Ascending aorta (tissue), 2 donors: ENCODE measurements at regions not wholly inside any gene's neighbourhood (a gene's known extent, or its start where the extent isn't known, plus 50 kb on each side); places are given as distances from the start of the nearest gene placed in this dataset.

Source experiments
- DNase-seq, 2 donors: peaks; one replicate each; pipeline ENCODE4 v3.0.0-alpha.2; 2019; ENCODE audit warnings: low spot score in 2 of 2
- H3K27ac ChIP-seq, 2 donors: fragments of 200-600 bp; sonication (generic); one replicate each; pipeline ENCODE4 v1.5.1; 2016 to 2017; ENCODE audit warnings: mild to moderate bottlenecking in 1 of 2
- H3K27me3 ChIP-seq: fragments of 200-600 bp; sonication (generic); one replicate; pipeline ENCODE4 v1.5.1; 2017
- H3K36me3 ChIP-seq, 2 donors: fragments of 200-600 bp; sonication (generic); one replicate each; pipeline ENCODE4 v1.5.1; 2016
- H3K4me1 ChIP-seq, 2 donors: fragments of 200-600 bp; sonication (generic); one replicate each; pipeline ENCODE4 v1.5.1; 2016 to 2017; ENCODE audit warnings: mild to moderate bottlenecking in 1 of 2
- H3K4me3 ChIP-seq, 2 donors: fragments of 200-600 bp; sonication (generic); one replicate each; pipeline ENCODE4 v1.5.1; 2016 to 2017; ENCODE audit warnings: mild to moderate bottlenecking in 1 of 2
- H3K9me3 ChIP-seq, 2 donors: fragments of 200-600 bp; sonication (generic); one replicate each; pipeline ENCODE4 v1.5.1; 2016
- CTCF ChIP-seq, 3 experiments: fragments of 200-600 bp in 2 of 3; fragments of 450-650 bp in 1 of 3; sonication (generic) in 2 of 3; IDR thresholded peaks; one replicate each; pipeline ENCODE4 v1.5.1; 2016 to 2019; ENCODE audit warnings: antibody characterized with exemption in 3 of 3, mild to moderate bottlenecking in 1 of 3, moderate library complexity in 1 of 3
- intact Hi-C: fragments of 100-400 bp; cut with DNase I; formaldehyde crosslinking; loops from one replicate; pipeline ENCODE4 v1.15.1; 2023

DNA sequence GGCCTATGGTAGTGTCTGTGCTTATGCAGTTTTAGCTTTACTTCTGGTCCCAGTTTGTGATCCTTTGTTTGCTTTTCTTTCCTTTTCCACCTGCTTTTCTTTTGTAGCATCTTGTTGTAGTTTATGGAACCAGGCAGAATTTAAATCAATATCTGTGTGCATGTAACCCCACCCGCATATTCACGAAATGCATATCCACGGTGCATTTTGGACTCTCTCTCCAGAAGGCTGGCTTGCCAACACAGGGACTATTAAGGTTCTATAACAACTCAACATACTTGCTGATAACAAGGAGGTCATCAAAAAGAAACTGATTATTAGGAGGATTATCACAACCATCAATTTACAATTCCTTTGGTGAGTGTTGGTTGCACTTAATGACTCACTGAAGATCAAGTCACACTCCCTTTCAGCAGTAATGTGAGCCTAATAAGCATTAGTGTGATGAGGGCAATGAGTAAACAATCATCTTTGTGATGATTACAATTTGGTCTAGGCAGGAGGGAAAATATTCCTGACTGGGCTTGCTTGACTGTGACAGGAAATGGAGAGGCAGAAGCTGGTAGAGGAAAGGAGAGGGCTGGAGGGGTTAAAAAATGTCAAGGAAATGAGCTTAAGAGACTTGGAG lies 378.6 kb downstream of the REEP3 start:
- no peak overlapping the region for H3K4me3 ChIP-seq
- intact Hi-C loops, result no loop called here
- H3K4me1 ChIP-seq, result no peaks in the 10 kb centered on the region
- DNase-seq, result no peak
- no peaks in the 10 kb centered on the region for H3K27me3 ChIP-seq
- no peaks in the 10 kb centered on the region for H3K9me3 ChIP-seq
- no peak overlapping the region for H3K27ac ChIP-seq
- no peaks in the 10 kb centered on the region for H3K36me3 ChIP-seq
- TF ChIP-seq CTCF (IDR thresholded peaks at IDR 0.05), result no peak

DNA sequence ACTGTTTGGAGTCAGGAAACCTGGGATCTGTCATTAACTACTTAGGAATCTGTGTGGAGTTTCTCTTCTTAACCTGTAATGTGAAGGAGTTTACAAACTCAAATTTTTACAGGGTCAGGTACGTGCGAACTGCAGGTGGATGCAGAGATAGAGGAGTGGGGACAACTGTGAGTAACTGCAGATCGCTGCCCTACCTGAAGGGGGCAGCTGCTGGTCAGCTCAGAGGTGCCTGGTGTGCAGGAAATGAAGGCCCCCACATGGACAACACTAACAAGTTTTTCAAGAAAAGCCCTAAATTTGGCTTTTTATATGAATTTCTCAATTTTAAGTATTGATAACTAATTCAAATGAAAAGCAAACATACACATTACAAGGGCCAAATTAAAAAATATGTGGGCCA lies 380.0 kb downstream of the REEP3 start:
- no peak for TF ChIP-seq CTCF (IDR thresholded peaks at IDR 0.05)
- Histone ChIP-seq H3K4me3 (no peak overlapping the region), H3K27me3 (no peaks in the 10 kb centered on the region), H3K9me3 (no peaks in the 10 kb centered on the region), H3K27ac (no peak overlapping the region), H3K36me3 (no peaks in the 10 kb centered on the region), H3K4me1 (no peaks in the 10 kb centered on the region)
- intact Hi-C loops, result no loop called here
- DNase-seq, result no peak

DNA sequence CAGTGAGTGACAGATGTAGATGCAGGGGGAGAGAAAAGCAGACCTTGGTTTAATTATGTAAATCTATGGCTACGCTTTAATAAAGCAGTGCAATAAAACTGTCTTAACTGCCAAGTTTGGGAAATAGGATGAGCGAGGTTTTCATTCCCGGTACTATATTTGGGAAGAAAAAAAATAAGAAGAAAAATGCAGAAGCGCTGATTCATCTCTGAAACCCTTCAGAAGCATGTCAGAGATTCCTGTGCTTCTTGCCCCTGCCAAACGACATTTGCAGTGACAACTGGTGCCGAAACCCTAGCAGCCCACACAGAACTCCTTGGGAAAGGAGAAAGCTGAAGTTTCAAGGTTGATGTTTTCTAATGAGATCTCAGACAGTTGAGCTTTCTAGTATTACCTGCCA lies 380.7 kb downstream of the REEP3 start:
- H3K36me3 ChIP-seq, result no peaks in the 10 kb centered on the region
- no peaks in the 10 kb centered on the region for H3K27me3 ChIP-seq
- no peaks in the 10 kb centered on the region for H3K4me1 ChIP-seq
- DNase-seq, result no peak
- no peak for TF ChIP-seq CTCF (IDR thresholded peaks at IDR 0.05)
- H3K9me3 ChIP-seq, result no peaks in the 10 kb centered on the region
- intact Hi-C loops, result no loop called here
- H3K27ac ChIP-seq, result no peak overlapping the region
- no peak overlapping the region for H3K4me3 ChIP-seq

DNA sequence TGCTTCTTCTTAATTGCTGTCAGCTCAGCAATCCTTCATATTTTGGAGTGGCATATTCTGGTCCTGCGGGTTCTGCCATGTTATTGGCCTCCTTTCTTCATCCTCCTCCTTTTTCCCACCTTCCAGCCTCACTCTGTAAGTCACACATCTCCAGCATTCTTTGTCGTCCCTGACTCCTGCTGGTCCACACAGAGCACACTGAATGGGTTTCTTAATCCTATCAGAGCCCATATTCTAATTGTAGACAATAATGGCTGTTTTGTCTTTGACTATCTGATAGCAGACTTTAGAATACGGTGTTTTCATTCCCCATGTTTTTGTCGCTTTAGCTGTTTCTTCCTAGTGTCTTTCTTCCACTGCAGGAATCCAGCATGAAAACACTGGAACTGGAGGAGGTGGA lies 389.6 kb downstream of the REEP3 start:
- Histone ChIP-seq H3K4me1 (no peaks in the 10 kb centered on the region), H3K9me3 (no peaks in the 10 kb centered on the region), H3K36me3 (no peaks in the 10 kb centered on the region), H3K27me3 (no peaks in the 10 kb centered on the region), H3K4me3 (no peak overlapping the region), H3K27ac (no peak overlapping the region)
- intact Hi-C loops, result no loop called here
- DNase-seq, result no peak
- no peak for TF ChIP-seq CTCF (IDR thresholded peaks at IDR 0.05)

DNA sequence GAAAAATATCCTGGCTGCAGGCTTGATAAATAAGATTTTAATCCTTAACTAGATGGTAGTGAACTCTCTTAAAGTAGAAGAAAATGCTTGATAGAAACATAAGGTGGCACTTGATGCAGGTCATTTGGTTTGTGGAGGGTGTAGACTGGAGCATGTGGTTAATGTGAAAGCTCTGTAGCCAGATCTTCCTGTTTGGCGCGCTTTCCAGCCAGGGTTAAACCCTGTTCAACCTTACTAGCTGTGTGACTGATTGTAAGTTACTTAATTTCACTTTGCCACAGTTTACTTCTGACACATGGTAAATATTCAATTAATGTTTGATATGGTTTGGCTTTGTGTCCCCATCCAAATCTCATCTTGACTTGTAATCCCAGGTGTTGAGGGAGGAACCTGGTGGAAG lies 394.0 kb downstream of the REEP3 start:
- no peaks in the 10 kb centered on the region for H3K4me1 ChIP-seq
- no peaks in the 10 kb centered on the region for H3K27me3 ChIP-seq
- DNase-seq, result no peak
- H3K4me3 ChIP-seq, result no peak overlapping the region
- H3K36me3 ChIP-seq, result no peaks in the 10 kb centered on the region
- no peak overlapping the region for H3K27ac ChIP-seq
- intact Hi-C loops, result no loop called here
- no peaks in the 10 kb centered on the region for H3K9me3 ChIP-seq
- TF ChIP-seq CTCF (IDR thresholded peaks at IDR 0.05), result no peak

GRCh38 chr10:63917363-63917762 lies 396.2 kb downstream of the REEP3 start:
- Histone ChIP-seq H3K27me3 (no peaks in the 10 kb centered on the region), H3K9me3 (no peaks in the 10 kb centered on the region), H3K27ac (no peak overlapping the region), H3K36me3 (no peaks in the 10 kb centered on the region), H3K4me3 (no peak overlapping the region), H3K4me1 (no peaks in the 10 kb centered on the region)
- no peak for DNase-seq
- no peak for TF ChIP-seq CTCF (IDR thresholded peaks at IDR 0.05)
- intact Hi-C loops, result no loop called here
